ENCODE measurements at regions not wholly inside any gene's neighbourhood (a gene's known extent, or its start where the extent isn't known, plus 50 kb on each side); places are given as distances from the start of the nearest gene placed in this dataset.

DNA sequence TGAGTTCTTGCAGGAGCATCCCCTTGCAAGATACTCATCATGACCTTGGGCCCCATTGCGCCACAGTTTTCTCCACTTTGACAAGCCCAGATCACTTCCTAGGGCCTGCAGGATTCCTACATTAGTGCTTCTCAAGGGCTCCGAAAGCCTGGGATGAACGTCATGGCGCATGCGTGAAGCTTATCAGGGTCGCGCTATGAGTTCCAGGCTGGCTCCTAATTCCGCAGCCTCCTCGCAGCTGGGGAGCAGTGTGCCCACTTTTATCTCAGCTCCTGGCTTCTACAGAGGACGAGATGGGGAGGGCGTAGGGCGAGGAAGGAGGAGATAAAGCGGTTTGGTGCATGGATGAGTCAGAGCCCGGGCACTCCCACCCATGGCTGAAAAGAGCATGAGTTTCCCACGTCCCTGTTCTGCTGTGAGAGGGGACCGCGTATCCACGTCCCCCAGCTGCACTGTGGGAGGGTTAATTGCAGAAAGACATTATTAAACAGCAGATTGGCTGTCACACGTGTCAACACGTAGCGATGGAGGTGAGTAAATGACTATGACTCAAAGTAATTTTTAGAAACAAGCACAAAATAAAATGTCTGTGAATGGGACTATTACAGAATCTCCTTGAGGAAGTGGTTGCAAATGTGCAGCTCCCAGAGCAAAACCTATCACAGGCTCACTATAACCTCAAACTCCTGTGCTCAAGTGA lies 72.9 kb upstream of the DSP start:
- Histone ChIP-seq H3K9me2 (ENCODE audit: insufficient read depth) (no peaks in the 10 kb centered on the region), H3K4me2 (ENCODE audit: unreplicated experiment) (peak overlapping the region; percentile 79), H4K20me1 (ENCODE audit: insufficient read depth) (no peaks in the 10 kb centered on the region), H3K79me2 (ENCODE audit: insufficient read depth) (no peaks in the 10 kb centered on the region), H3K36me3 (ENCODE audit: low read depth) (no peaks in the 10 kb centered on the region), H3F3A (ENCODE audit: insufficient read depth) (0 out of 2 replicates have a peak, but pooled peaks cover 6% of the 10 kb centered on the region), H3K4me3 (peak overlapping the region; percentile 59), H3K27ac (peak overlapping the region; percentile 48), H3K27me3 (replicated peaks; ENCODE audit: insufficient read depth) (no peaks in the 10 kb centered on the region), H3K4me1 (ENCODE audit: insufficient read depth) (peaks cover 25% of the 10 kb centered on the region), H3K9ac (peak overlapping the region; percentile 40; the same call in 1 of the 2 replicates), H3K9me3 (ENCODE audit: low read depth) (no peaks in the 10 kb centered on the region), H2AFZ (peak overlapping the region; percentile 63)
- WGBS, 2 experiments (ENCODE audit: low coverage in 1 of 2, low lambda C conversion rate in 2 of 2, missing lambda C conversion rate in 2 of 2), result 29% methylated on average over 21 of the region's 21 CpGs
- TF ChIP-seq EZH2 (IDR thresholded peaks at IDR 0.05; ENCODE audit: insufficient read depth, poor library complexity, severe bottlenecking) (no peak), EZH2phosphoT487 (IDR thresholded peaks at IDR 0.05; ENCODE audit: insufficient read depth, low read depth) (0 out of 2 replicates have a peak, but pooled peaks have one; percentile 29)
- peak; percentile 87 for DNase-seq
- in situ Hi-C loops (cut with MboI), result no loop called here

DNA sequence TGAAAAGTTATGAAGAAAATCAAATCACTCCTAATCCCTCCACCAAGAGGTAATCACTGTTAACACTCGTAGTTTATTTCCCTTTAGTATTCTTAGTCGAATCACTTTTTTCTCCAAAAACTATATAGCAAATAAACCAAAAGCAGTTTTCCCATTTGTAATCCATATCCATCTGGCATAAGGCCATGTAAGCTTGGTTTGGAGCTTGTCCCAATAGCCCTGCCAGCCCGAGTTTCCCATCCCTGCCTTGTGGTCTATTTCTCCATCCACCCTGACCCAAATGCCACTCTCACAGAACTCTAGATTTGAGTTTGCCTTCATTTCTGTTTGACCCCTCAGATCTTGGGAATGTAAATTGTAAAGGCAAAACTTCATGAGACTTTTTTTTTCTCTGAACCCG lies 71.8 kb upstream of the DSP start:
- H3F3A ChIP-seq (ENCODE audit: insufficient read depth), result 0 out of 2 replicates have a peak, but pooled peaks cover 6% of the 10 kb centered on the region
- no peak overlapping the region for H3K4me2 ChIP-seq (ENCODE audit: unreplicated experiment)
- H4K20me1 ChIP-seq (ENCODE audit: insufficient read depth), result no peaks in the 10 kb centered on the region
- H3K79me2 ChIP-seq (ENCODE audit: insufficient read depth), result no peaks in the 10 kb centered on the region
- WGBS, 2 experiments (ENCODE audit: low coverage in 1 of 2, low lambda C conversion rate in 2 of 2, missing lambda C conversion rate in 2 of 2), result 65 to 66% methylated on average over 4 of the region's 4 CpGs
- in situ Hi-C loops (cut with MboI), result no loop called here
- peaks cover 20% of the 10 kb centered on the region for H3K4me1 ChIP-seq (ENCODE audit: insufficient read depth)
- H2AFZ ChIP-seq, result no peak overlapping the region
- peak; percentile 41 for DNase-seq
- TF ChIP-seq EZH2phosphoT487 (IDR thresholded peaks at IDR 0.05; ENCODE audit: insufficient read depth, low read depth) (no peak), EZH2 (IDR thresholded peaks at IDR 0.05; ENCODE audit: insufficient read depth, poor library complexity, severe bottlenecking) (no peak)
- H3K27ac ChIP-seq, result no peak overlapping the region
- no peaks in the 10 kb centered on the region for H3K36me3 ChIP-seq (ENCODE audit: low read depth)
- H3K27me3 ChIP-seq (replicated peaks; ENCODE audit: insufficient read depth), result no peaks in the 10 kb centered on the region
- H3K4me3 ChIP-seq, result no peak overlapping the region
- H3K9me2 ChIP-seq (ENCODE audit: insufficient read depth), result no peaks in the 10 kb centered on the region
- no peaks in the 10 kb centered on the region for H3K9me3 ChIP-seq (ENCODE audit: low read depth)
- no peak overlapping the region for H3K9ac ChIP-seq

DNA sequence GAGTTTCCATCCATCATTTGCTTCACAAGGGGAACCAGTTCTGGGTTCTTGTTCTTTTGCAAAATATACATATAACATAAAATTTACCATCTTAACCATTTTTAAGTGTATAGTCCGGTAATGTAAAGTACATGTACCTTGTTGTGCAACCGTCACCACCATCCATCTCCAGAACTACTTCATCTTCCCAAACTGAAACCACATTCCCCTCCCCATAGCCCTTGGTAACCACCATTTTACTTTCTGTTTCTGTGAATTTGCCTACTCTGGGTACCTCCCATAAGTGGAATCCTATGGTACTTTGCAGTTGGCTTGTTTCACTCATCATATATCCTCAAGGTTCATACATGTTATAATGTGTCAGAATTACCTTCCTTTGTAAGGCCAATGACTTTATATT lies 70.3 kb upstream of the DSP start:
- H3K4me1 ChIP-seq (ENCODE audit: insufficient read depth), result peaks cover 20% of the 10 kb centered on the region
- no peak overlapping the region for H3K9ac ChIP-seq
- no peak overlapping the region for H3K4me3 ChIP-seq
- TF ChIP-seq EZH2phosphoT487 (IDR thresholded peaks at IDR 0.05; ENCODE audit: insufficient read depth, low read depth) (no peak), EZH2 (IDR thresholded peaks at IDR 0.05; ENCODE audit: insufficient read depth, poor library complexity, severe bottlenecking) (no peak)
- 85 to 86% methylated on average over 2 of the region's 2 CpGs for WGBS, 2 experiments (ENCODE audit: low coverage in 1 of 2, low lambda C conversion rate in 2 of 2, missing lambda C conversion rate in 2 of 2)
- H3K27me3 ChIP-seq (replicated peaks; ENCODE audit: insufficient read depth), result no peaks in the 10 kb centered on the region; the same call in 1 of the 2 replicates
- no peaks in the 10 kb centered on the region for H4K20me1 ChIP-seq (ENCODE audit: insufficient read depth)
- in situ Hi-C loops (cut with MboI), result no loop called here
- H3K9me2 ChIP-seq (ENCODE audit: insufficient read depth), result no peaks in the 10 kb centered on the region
- H3K79me2 ChIP-seq (ENCODE audit: insufficient read depth), result no peaks in the 10 kb centered on the region
- no peaks in the 10 kb centered on the region for H3K36me3 ChIP-seq (ENCODE audit: low read depth)
- H3K4me2 ChIP-seq (ENCODE audit: unreplicated experiment), result no peak overlapping the region
- no peaks in the 10 kb centered on the region for H3K9me3 ChIP-seq (ENCODE audit: low read depth)
- H3K27ac ChIP-seq, result no peak overlapping the region
- no peak overlapping the region for H2AFZ ChIP-seq
- H3F3A ChIP-seq (ENCODE audit: insufficient read depth), result 0 out of 2 replicates have a peak, but pooled peaks cover 6% of the 10 kb centered on the region
- no peak for DNase-seq

DNA sequence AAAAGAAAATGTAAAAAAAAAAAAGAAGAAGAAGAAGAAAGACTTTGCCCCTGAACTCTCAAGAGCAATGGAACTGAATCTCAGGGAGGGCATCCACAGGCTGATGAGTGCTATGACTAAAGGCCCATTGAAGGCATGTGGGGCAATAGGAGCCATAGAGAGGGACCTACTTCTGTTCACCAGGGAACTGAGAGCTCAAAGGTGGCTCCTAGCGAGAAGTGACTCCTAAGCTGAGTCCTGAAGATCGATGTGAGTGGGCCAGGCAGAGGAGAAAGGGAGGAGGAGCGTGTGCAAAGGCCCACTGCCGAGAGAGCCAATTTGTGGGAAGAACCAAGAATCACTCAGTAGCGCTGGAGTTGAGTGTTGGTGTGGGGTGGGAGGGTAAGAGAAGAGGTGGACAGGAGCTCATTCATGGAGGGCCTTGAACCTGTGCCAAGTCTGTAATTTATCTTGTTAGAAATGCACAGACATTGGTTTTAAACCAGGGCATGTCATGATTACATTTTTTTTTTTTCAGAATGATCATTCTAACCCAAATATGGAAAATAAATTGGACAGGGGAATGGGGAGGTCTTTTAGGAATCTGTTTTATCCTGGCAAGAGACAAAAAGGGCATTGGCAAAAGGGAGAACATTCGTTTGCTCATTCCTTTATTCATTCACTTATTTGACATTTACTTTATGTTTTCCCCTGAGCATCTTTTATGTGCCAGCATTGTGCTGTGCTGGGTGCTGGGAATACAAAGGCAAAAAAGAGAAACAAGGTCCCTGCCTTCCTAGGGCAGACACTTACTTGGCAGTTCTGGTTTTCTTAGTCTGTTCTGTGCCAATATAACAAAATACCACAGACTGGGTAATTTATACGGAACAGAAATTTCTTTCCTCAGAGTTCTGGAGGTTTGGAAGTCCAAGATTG lies 67.4 kb upstream of the DSP start:
- Histone ChIP-seq H3K4me2 (ENCODE audit: unreplicated experiment) (no peak overlapping the region), H4K20me1 (ENCODE audit: insufficient read depth) (no peaks in the 10 kb centered on the region), H3K9me2 (ENCODE audit: insufficient read depth) (no peaks in the 10 kb centered on the region), H2AFZ (no peak overlapping the region), H3K4me3 (no peak overlapping the region), H3K9ac (no peak overlapping the region), H3K79me2 (ENCODE audit: insufficient read depth) (no peaks in the 10 kb centered on the region), H3K4me1 (ENCODE audit: insufficient read depth) (peaks cover 8% of the 10 kb centered on the region), H3K36me3 (ENCODE audit: low read depth) (no peaks in the 10 kb centered on the region), H3K27me3 (replicated peaks; ENCODE audit: insufficient read depth) (peaks cover 3% of the 10 kb centered on the region), H3F3A (ENCODE audit: insufficient read depth) (no peaks in the 10 kb centered on the region), H3K9me3 (ENCODE audit: low read depth) (no peaks in the 10 kb centered on the region), H3K27ac (no peak overlapping the region)
- DNase-seq, result no peak
- WGBS, 2 experiments (ENCODE audit: low coverage in 1 of 2, low lambda C conversion rate in 2 of 2, missing lambda C conversion rate in 2 of 2), result 73% methylated on average over 7 of the region's 7 CpGs
- TF ChIP-seq EZH2phosphoT487 (IDR thresholded peaks at IDR 0.05; ENCODE audit: insufficient read depth, low read depth) (no peak), EZH2 (IDR thresholded peaks at IDR 0.05; ENCODE audit: insufficient read depth, poor library complexity, severe bottlenecking) (no peak)
- in situ Hi-C loops (cut with MboI), result no loop called here

Data from GM23248 (cell line).